ENCODE measurements at regions not wholly inside any gene's neighbourhood (a gene's known extent, or its start where the extent isn't known, plus 50 kb on each side); places are given as distances from the start of the nearest gene placed in this dataset.

DNA sequence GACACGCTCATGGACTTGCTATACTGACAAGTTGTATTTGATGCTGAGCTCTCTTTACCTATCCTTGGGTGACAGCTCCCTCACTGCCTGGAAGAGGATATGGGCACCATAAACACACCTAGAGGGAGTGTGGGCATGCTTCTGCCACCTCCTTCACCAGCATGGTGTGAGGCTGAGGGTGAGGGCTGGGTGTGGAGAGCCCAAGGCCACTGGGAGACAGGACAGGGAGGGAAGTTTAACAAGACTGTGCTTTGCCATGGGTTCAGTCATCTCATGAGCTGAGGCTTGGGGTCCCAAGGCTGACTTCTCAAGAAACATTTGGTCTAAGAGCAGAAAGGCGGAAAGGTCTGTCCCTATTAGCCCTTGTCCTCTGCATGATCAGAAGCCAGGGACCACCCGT lies 93.6 kb upstream of the ANKRD55 start:
- TF ChIP-seq POLR2A (IDR thresholded peaks at IDR 0.05; ENCODE audit: low read length) (no peak), GATA1 (IDR thresholded peaks at IDR 0.05; ENCODE audit: low read depth, low read length) (no peak)

Data from erythroblast (primary cell).